HG03442 (cell line): ENCODE measurements at regions not wholly inside any gene's neighbourhood (a gene's known extent, or its start where the extent isn't known, plus 50 kb on each side); places are given as distances from the start of the nearest gene placed in this dataset.

ENCODE experiments used
- ATAC-seq: cut with Tn5 transposase; IDR thresholded peaks from one replicate; pipeline ENCODE4 v1.9.1; 2021; ENCODE audit warnings: mild to moderate bottlenecking, moderate library complexity; ENCODE audit not compliant: unreplicated experiment

DNA sequence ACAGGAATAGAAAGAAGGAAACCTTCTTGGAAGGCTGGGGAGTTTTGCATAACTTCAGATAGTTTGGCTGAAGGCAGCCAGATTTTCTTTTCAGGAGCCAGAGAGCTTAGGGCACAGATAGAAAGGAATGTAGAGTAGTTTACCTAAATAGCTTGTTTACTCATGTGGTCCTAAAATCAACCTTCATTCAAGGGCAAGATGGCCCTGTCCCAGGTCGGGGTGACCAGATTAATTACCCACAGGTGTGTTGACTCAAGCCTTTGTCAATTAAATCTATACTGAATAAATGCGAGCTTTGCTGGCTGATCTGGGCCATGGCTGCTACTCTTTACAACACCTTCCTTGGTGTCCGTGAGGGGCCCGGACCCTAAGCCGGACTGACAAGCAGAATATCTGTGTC lies 792.0 kb upstream of the MAN1A1 start:
- ATAC-seq = no peak

- ATAC-seq = no peak
These were observed 787.9 kb upstream of the MAN1A1 start for GRCh38 chr6:120137492-120137891.

DNA sequence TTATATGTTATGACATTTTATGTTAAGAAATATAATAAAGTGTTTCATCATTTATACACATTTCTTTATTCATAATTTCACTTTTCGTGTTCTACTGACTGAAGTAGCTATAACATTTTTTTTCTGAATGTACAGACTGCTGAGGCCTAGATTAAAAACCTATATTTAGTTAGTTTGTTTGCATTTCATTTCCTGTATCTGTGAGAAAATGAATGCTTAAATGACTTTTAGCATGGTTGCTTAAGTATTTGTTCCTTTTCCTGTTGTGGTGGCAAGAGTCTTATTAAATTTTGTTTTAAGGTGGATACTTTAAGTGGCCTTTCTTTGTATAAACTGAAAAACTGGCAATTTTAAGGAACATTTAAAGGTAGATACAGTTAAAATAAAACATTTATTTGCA lies 779.7 kb upstream of the MAN1A1 start:
- no peak for ATAC-seq

DNA sequence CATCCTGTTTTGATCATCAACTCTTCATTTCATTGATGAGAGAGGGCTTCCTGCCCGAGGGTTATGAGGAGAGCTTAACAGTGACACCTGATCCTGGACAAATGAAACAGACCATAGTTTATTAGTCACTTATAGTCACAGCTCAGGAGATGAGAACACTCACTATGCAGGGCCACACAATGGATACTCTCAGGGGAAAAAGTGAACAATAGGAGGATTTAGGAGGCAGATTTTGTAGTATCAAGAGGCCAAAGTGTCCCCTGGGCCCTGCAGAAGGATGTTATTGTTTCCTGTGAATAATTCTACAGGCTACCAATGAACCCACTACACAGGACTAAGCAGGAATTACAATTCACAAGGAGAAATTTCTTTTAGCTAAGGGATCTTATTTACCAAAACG lies 772.8 kb upstream of the MAN1A1 start:
- ATAC-seq = no peak

DNA sequence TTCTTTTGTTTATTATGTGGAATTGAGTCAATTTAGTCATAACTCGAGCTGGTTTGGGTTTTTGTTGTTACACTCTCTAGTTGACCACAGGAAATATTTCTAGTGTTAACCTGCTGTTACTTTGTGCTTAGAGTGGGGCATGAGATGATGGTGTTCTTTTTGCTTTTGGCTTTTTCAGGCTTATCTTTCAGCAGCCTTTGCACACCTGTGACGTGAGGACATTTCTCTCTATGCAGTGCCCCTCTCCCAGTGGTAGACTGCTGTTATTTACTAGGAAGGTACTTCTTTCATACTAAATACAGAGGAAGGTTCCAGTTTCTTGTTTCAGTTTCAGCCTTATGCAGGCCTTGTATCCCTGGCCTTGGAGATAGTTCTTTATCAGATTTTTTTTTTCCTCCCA lies 766.8 kb upstream of the MAN1A1 start:
- no peak for ATAC-seq

- ATAC-seq = no peak
These were observed 763.4 kb upstream of the MAN1A1 start for GRCh38 chr6:120112980-120113379.

DNA sequence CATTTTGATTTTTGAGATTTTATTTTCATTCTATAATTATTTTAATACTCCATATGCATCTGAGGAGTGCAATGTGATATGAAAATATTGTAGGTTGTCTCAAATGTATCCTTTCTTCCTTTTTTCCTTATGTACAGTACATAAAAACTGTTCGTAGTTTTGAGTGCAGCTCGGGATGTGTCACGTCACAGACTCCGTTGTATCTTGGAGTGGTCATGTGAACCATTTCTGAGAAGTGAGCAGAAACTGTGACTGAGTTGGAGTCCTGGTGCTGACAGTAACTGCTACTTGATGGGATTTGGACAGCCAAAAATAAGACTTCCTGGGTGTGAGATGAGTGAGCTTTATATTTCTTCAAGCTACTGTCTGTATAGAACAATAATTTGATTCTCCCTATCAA lies 761.4 kb upstream of the MAN1A1 start:
- ATAC-seq = no peak

DNA sequence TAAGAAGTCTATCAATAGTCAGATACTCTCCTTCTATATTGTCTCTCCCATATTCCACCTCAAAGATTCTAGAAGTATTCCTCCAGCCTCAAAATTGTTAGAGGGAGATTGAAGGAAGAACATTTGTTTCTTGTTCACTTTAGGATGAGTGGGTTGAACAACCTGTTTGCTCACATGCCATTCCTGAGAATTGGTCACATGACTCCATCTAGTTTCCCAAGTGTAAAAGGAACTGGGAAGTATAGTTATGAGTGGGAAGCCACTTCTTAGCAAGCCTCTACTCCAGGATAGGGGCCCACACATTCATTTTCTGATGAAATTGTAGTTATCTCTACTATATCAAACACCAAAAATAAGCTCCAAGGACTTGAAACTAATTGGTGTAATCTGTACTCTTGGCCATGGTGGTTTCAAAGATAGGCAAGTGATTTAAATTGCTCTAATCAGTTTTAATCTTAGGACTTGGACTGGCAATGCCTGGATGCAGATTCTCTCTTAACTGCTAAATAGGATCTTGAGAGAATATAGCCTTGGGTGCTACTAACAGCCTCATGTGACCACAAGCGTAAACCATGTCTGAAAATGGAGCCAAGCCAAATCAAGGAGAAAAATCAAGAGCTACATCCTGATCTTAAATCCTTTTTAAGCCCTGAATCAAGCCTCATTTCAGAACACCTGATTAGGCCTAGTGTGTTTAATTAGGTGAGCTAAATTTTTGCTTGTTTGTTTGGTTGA lies 758.7 kb upstream of the MAN1A1 start:
- ATAC-seq = no peak

DNA sequence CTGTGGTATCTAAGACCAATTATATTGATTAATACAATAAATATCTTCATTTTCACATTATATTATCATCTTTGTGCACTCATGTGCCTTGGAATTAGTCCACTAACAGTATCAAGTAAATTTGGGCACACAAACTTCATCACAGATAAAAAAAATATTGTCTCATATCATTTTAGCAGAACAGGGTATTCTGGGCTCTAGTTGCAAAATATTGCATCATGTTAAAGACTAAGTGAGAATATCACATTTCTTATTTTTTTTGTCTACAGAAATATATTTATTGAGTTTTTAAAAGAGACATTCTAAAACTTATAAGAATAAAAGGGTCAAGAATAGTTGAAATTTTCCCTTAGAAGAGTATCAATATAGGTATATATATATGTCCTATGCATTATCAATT lies 754.1 kb upstream of the MAN1A1 start:
- ATAC-seq = no peak

GRCh38 chr6:120096696-120097260 lies 747.2 kb upstream of the MAN1A1 start:
- no peak for ATAC-seq

DNA sequence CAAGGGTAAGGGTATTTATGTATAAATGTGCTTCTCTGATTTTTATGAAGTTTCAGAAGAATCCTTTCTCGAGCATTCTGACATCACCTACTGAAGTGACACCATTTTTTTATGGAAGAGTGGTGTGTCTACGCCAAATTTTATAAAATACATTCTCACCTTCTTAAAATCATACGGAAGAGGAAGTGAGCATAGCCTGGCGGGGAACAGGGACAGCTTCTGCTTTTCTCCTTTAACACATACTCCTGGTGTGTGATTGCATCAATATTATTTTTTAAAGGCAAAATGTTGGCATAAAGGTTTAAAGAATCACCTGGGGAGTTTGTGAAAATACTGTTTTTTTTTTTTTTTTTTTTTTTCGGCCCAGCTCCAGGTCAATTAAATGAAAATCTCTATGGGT lies 733.6 kb upstream of the MAN1A1 start:
- ATAC-seq = no peak

DNA sequence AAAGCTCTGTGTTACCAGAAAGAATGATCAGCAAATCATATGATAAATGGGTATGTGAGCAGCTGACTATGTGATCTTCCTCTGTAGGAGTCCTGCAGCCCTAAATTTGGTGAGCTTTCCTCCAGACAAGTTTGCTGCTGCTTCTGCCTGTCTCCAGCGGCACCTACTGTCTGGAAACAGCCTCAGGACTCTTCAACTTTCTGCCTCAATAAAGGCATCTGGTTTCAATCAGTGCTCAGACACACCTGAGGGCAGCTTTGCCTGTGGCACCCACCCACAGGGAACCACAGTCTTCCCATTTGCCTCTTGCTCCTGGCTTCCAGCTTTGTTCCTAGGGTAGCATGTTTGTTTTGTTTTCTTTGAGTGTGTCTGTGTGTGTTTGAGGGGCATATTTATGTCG lies 727.9 kb upstream of the MAN1A1 start:
- no peak for ATAC-seq

DNA sequence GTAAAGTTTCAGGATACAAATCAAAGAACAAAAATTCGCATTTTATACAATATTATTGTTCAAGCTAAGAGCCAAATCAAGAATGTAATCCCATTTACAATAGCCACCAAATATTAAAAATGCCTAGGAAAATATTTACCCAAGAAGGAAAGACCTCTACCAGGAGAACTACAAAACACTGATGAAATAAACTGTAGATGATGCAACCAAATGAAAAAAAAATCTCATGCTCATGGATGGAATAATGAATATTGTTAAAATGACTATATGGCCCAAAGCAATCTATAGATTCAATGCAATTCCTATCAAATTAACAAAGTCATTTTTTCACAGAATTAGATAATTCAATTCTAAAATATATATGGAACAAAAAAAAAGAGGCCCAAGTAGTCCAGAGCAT lies 708.8 kb upstream of the MAN1A1 start:
- ATAC-seq = no peak

GRCh38 chr6:120056085-120056484 lies 706.5 kb upstream of the MAN1A1 start:
- peak; percentile 73 for ATAC-seq

GRCh38 chr6:120055071-120055470 lies 705.5 kb upstream of the MAN1A1 start:
- ATAC-seq = no peak

- no peak for ATAC-seq
These were observed 690.1 kb upstream of the MAN1A1 start for GRCh38 chr6:120039664-120040063.

GRCh38 chr6:120031837-120032236 lies 682.3 kb upstream of the MAN1A1 start:
- ATAC-seq = no peak

- ATAC-seq = no peak
These were observed 677.2 kb upstream of the MAN1A1 start for GRCh38 chr6:120026791-120027190.

DNA sequence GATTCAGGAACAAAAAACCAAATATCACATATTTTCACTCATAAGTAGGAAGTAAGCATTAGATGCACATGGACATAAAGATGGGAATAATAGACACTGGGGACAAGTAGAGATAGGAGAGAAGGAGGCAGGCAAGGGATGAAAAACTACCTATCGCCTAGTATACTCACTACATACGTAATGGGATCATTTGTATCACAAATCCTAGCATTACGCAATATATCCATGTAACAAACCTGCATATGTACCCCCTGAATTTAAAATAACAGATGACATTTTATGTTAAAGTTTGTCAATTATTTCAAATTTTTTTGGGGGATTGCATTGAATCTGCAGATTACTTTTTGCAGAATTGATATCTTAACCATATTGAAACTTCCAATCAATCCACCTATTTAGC lies 660.5 kb upstream of the MAN1A1 start:
- ATAC-seq = no peak

- no peak for ATAC-seq
These were observed 655.9 kb upstream of the MAN1A1 start for GRCh38 chr6:120005292-120005976.

DNA sequence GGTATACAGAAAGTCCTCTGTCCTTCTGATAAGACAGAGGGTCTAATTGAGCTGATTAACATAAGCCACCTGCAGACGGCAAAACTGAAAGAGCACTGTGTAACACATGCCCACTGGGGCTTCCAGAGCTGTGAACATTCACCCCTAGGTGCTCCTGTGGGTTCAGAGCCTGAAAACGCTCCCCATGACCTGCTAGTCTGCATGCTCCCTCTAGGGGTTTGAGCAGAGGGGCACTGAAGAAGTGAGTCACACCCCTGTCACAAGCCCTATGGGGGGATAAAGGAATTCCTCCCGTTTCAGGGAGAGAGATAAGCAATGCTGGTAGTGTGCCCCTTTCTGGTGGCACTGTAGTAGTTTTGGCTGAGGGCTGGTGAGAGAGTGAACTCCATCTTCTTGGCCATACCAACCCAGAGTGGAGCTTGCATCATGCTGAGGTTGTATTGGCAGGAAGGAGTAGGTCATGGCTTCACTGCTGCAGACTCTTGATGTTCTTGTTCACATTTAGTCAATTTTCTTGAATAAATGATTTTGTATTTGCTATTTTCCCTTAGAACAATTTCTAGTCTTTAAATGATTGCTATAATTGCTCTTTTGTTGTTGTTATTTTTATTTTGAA lies 637.5 kb upstream of the MAN1A1 start:
- ATAC-seq = no peak
